A549 (cell line): ENCODE measurements at regions not wholly inside any gene's neighbourhood (a gene's known extent, or its start where the extent isn't known, plus 50 kb on each side); places are given as distances from the start of the nearest gene placed in this dataset.

Source experiments
- ATAC-seq, 2 experiments: fragments of 200-7000 bp in 1 of 2; fragments of >200 bp in 1 of 2; cut with Nextera tagmentation in 1 of 2; cut with Tn5 transposase in 1 of 2; 3 replicates each; pipeline versions ENCODE4 v1.8.0 to v1.9.1; 2018 to 2020; ENCODE audit warnings: mild to moderate bottlenecking in 1 of 2, moderate library complexity in 1 of 2
- CTCF ChIA-PET: fragments of 300-600 bp; sonication (Branson Sonifier 250); formaldehyde crosslinking; extraction: SDS; loops from one replicate; lab custom pipeline; 2021; ENCODE audit warnings: antibody characterized with exemption, inconsistent platforms; lab: Yijun Ruan, JAX
- POLR2A ChIA-PET: fragments of 350-600 bp; formaldehyde crosslinking; extraction: SDS; loops from one replicate; lab custom pipeline; 2021; ENCODE audit warnings: antibody characterized with exemption, inconsistent platforms; lab: Yijun Ruan, JAX
- DNase-seq, 2 experiments: peaks; one replicate each; pipeline versions ENCODE4 v3.0.0 to v3.0.0-alpha.2; 2011 to 2016; ENCODE audit warnings: low read depth in 1 of 2, low spot score in 1 of 2
- FAIRE-seq: peaks from 2 replicates; lab custom pipeline; 2011; peaks lifted over from hg19 to GRCh38; lab: Jason Lieb, UNC
- H3K27ac ChIP-seq, 2 experiments: fragments of >200 bp; sonication (Bioruptor Twin); formaldehyde crosslinking; 3 replicates each; pipeline ENCODE4 v1.5.1; 2016 to 2017
- H3K4me1 ChIP-seq: fragments of >200 bp; sonication (Bioruptor Twin); formaldehyde crosslinking; 3 replicates; pipeline ENCODE4 v1.6.1; 2016
- H3K4me2 ChIP-seq: fragments of >200 bp; sonication (Bioruptor Twin); formaldehyde crosslinking; 3 replicates; pipeline ENCODE4 v1.6.1; 2016
- H3K4me3 ChIP-seq: fragments of >200 bp; sonication (Bioruptor Twin); formaldehyde crosslinking; 3 replicates; pipeline ENCODE4 v1.5.1; 2016
- H3K9me3 ChIP-seq: fragments of >200 bp; sonication (Bioruptor Twin); formaldehyde crosslinking; 3 replicates; pipeline ENCODE4 v1.6.1; 2016
- CEBPB ChIP-seq, 2 experiments: fragments of >200 bp in 1 of 2; sonication (Bioruptor Twin) in 1 of 2; formaldehyde crosslinking in 1 of 2; IDR thresholded peaks; 2 replicates each; pipeline ENCODE4 v1.6.1; 2012 to 2016
- CHD2 ChIP-seq: fragments of 150-350 bp; IDR thresholded peaks from 2 replicates; pipeline ENCODE4 v1.6.1; 2014; ENCODE audit warnings: low read length; ENCODE audit not compliant: partially characterized antibody
- EHF ChIP-seq: fragments of 250-450 bp; sonication (Bioruptor Pico); IDR thresholded peaks from 2 replicates; pipeline ENCODE4 v1.5.0; 2020; ENCODE audit warnings: mild to moderate bottlenecking
- EHMT2 ChIP-seq: fragments of 200-600 bp; sonication (generic); IDR thresholded peaks from 2 replicates; pipeline ENCODE4 v1.6.1; 2016; ENCODE audit warnings: antibody characterized with exemption, low read depth, mild to moderate bottlenecking, moderate library complexity
- EP300 ChIP-seq, 2 experiments: fragments of >200 bp; sonication (Bioruptor Twin); formaldehyde crosslinking; IDR thresholded peaks; 2 replicates in 1 of 2; 3 replicates in 1 of 2; pipeline ENCODE4 v1.6.1; 2016 to 2017
- FOSL2 ChIP-seq, 2 experiments: fragments of 450-650 bp in 1 of 2; fragments of >200 bp in 1 of 2; sonication (Bioruptor Twin) in 1 of 2; formaldehyde crosslinking; IDR thresholded peaks; 2 replicates each; pipeline versions ENCODE4 v1.5.0 to v1.6.1; 2016 to 2020; ENCODE audit warnings: mild to moderate bottlenecking in 1 of 2, moderate library complexity in 1 of 2
- FOXS1 ChIP-seq: fragments of 250-450 bp; sonication (Bioruptor Pico); IDR thresholded peaks from 2 replicates; pipeline ENCODE4 v1.5.0; 2020; ENCODE audit warnings: mild to moderate bottlenecking, moderate library complexity
- GATA3 ChIP-seq: IDR thresholded peaks from 2 replicates; pipeline ENCODE4 v1.6.1; 2012; ENCODE audit warnings: borderline replicate concordance
- HOXB5 ChIP-seq: fragments of 250-450 bp; sonication (Bioruptor Pico); IDR thresholded peaks from 2 replicates; pipeline ENCODE4 v1.5.0; 2020; ENCODE audit warnings: mild to moderate bottlenecking, moderate library complexity
- JUN ChIP-seq, 2 experiments: fragments of >200 bp; sonication (Bioruptor Twin); formaldehyde crosslinking; IDR thresholded peaks; 2 replicates in 1 of 2; 3 replicates in 1 of 2; pipeline ENCODE4 v1.6.1; 2016 to 2017
- KDM1A ChIP-seq: fragments of 200-600 bp; sonication (generic); IDR thresholded peaks from 2 replicates; pipeline ENCODE4 v1.6.1; 2016; ENCODE audit warnings: low read depth, mild to moderate bottlenecking
- MAFK ChIP-seq: fragments of 450-650 bp; IDR thresholded peaks from 2 replicates; pipeline ENCODE4 v1.6.1; 2014; ENCODE audit not compliant: partially characterized antibody
- MYC ChIP-seq: IDR thresholded peaks from 2 replicates; pipeline ENCODE4 v1.6.1; 2012; ENCODE audit warnings: mild to moderate bottlenecking, inconsistent platforms, low read length, improper control_type of control experiment, borderline replicate concordance
- NPAS2 ChIP-seq: fragments of 250-450 bp; sonication (Bioruptor Pico); IDR thresholded peaks from 2 replicates; pipeline ENCODE4 v1.8.0; 2022; ENCODE audit warnings: mild to moderate bottlenecking, moderate library complexity, borderline replicate concordance
- PHF8 ChIP-seq: fragments of 200-600 bp; sonication (generic); IDR thresholded peaks from 2 replicates; pipeline ENCODE4 v1.6.1; 2016; ENCODE audit warnings: low read depth, mild to moderate bottlenecking, antibody characterized with exemption, moderate library complexity, borderline replicate concordance
- POLR2A ChIP-seq: IDR thresholded peaks from 2 replicates; pipeline ENCODE4 v1.6.1; 2012; ENCODE audit warnings: mild to moderate bottlenecking, low read length
- POLR2AphosphoS2 ChIP-seq: conservative IDR thresholded peaks from 2 replicates; pipeline ENCODE4 v1.6.1; 2012; ENCODE audit warnings: low read length, improper control_type of control experiment, inconsistent platforms
- RAD21 ChIP-seq, 2 experiments: fragments of >200 bp in 1 of 2; sonication (Bioruptor Twin) in 1 of 2; formaldehyde crosslinking in 1 of 2; IDR thresholded peaks in 1 of 2; conservative IDR thresholded peaks in 1 of 2; 2 replicates in 1 of 2; 3 replicates in 1 of 2; pipeline ENCODE4 v1.6.1; 2012 to 2018; ENCODE audit warnings: inconsistent platforms in 1 of 2
- RARB ChIP-seq: fragments of 250-450 bp; sonication (Bioruptor Pico); IDR thresholded peaks from 2 replicates; pipeline ENCODE4 v1.8.0; 2021; ENCODE audit warnings: mild to moderate bottlenecking, moderate library complexity
- RCOR1 ChIP-seq: fragments of 150-350 bp; IDR thresholded peaks from 2 replicates; pipeline ENCODE4 v1.6.1; 2014; ENCODE audit warnings: antibody characterized with exemption, low read length, low read depth
- RNF2 ChIP-seq: fragments of 200-600 bp; sonication (generic); IDR thresholded peaks from 2 replicates; pipeline ENCODE4 v1.6.1; 2016; ENCODE audit warnings: low read depth, mild to moderate bottlenecking, antibody characterized with exemption, moderate library complexity, borderline replicate concordance
- SREBF2 ChIP-seq: fragments of 450-650 bp; IDR thresholded peaks from 2 replicates; pipeline ENCODE4 v1.6.1; 2014; ENCODE audit warnings: mild to moderate bottlenecking, moderate library complexity
- TP53 ChIP-seq: fragments of 250-450 bp; sonication (Bioruptor Pico); IDR thresholded peaks from 2 replicates; pipeline ENCODE4 v1.5.0; 2021; ENCODE audit warnings: mild to moderate bottlenecking, moderate library complexity
- ZFP36 ChIP-seq: fragments of 450-650 bp; IDR thresholded peaks from 2 replicates; pipeline ENCODE4 v1.6.1; 2014; ENCODE audit warnings: borderline replicate concordance; ENCODE audit not compliant: partially characterized antibody
- ZNF302 ChIP-seq: fragments of 250-450 bp; sonication (Bioruptor Pico); IDR thresholded peaks from 2 replicates; pipeline ENCODE4 v1.9.0; 2021; ENCODE audit warnings: inconsistent platforms, mild to moderate bottlenecking, moderate library complexity
- ZSCAN20 ChIP-seq: fragments of 250-450 bp; sonication (Bioruptor Pico); IDR thresholded peaks from 2 replicates; pipeline ENCODE4 v1.8.0; 2022; ENCODE audit warnings: mild to moderate bottlenecking, moderate library complexity
- WGBS: methylation state at CpG from one replicate; pipeline ENCODE4 v1.1.6; 2017; ENCODE audit errors: missing lambda C conversion rate; 5-methylcytosine and 5-hydroxymethylcytosine counted together
- TF ChIP-seq, protein P1 (sequence below): fragments of >200 bp; sonication (Bioruptor Twin); formaldehyde crosslinking; IDR thresholded peaks from 2 replicates; pipeline ENCODE4 v1.6.1; 2016
- TF ChIP-seq, protein P2 (sequence below): fragments of >200 bp; sonication (Bioruptor Twin); formaldehyde crosslinking; IDR thresholded peaks from 3 replicates; pipeline ENCODE4 v1.6.1; 2016
- TF ChIP-seq, protein P3 (sequence below): fragments of >200 bp; sonication (Bioruptor Twin); formaldehyde crosslinking; IDR thresholded peaks from 3 replicates; pipeline ENCODE4 v1.5.1; 2016
- TF ChIP-seq, protein P4 (sequence below): fragments of 250-450 bp; sonication (Bioruptor Pico); IDR thresholded peaks from 2 replicates; pipeline ENCODE4 v1.5.0; 2021; ENCODE audit warnings: mild to moderate bottlenecking, moderate library complexity, borderline replicate concordance

DNA sequence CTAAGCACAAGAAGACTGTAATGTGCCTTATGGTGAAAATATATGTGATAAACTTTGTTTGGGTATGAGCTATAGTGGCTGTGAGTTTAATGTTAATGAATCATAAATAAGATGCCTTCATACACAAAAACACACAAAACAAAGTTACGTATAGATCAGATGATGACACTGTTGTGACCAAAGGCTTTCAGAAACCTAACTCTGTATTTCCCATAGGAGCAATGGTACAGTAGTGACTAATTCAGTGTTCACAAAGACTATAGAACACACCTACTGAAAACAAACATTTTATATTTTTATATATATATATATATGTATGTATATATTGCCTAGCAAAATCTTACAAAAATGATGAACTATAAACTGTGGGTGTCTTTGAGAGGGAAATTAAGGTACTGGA, 393.8 kb upstream of the DCN start:
- ChIA-PET CTCF (interaction anchor here (1.2 to 1.6 kb wide), 2 partner anchors 11 to 13 kb away, joined by 3 to 4 read pairs; no protein-coding TSS in a partner anchor), POLR2A (no interaction called here)
- Histone ChIP-seq H3K27ac (no peak overlapping the region), H3K4me2 (no peak overlapping the region), H3K4me3 (no peak overlapping the region), H3K9me3 (no peaks in the 10 kb centered on the region), H3K4me1 (0 out of 3 replicates have a peak, but pooled peaks cover 3% of the 10 kb centered on the region)
- TF ChIP-seq CEBPB (IDR thresholded peaks at IDR 0.05) (no peak), RNF2 (no peak), CHD2 (no peak), JUN (IDR thresholded peaks at IDR 0.05) (no peak), EP300 (IDR thresholded peaks at IDR 0.05) (no peak), MAFK (no peak), POLR2AphosphoS2 (no peak), POLR2A (no peak), ZFP36 (no peak), GATA3 (no peak), EHF (CRISPR knock-in tag) (no peak), FOXS1 (CRISPR knock-in tag) (no peak), RAD21 (conservative IDR thresholded peaks at IDR 0.05 in 1 of 2, IDR thresholded peaks at IDR 0.05 in 1 of 2) (no peak), ZSCAN20 (CRISPR knock-in tag) (no peak)
- TF ChIP-seq, protein P1, sequence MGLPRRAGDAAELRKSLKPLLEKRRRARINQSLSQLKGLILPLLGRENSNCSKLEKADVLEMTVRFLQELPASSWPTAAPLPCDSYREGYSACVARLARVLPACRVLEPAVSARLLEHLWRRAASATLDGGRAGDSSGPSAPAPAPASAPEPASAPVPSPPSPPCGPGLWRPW = no peak
- 97% methylated on average over 1 of the region's 1 CpG for WGBS
- FAIRE-seq = peak; percentile 76
- no peak for DNase-seq
- ATAC-seq = no peak

DNA sequence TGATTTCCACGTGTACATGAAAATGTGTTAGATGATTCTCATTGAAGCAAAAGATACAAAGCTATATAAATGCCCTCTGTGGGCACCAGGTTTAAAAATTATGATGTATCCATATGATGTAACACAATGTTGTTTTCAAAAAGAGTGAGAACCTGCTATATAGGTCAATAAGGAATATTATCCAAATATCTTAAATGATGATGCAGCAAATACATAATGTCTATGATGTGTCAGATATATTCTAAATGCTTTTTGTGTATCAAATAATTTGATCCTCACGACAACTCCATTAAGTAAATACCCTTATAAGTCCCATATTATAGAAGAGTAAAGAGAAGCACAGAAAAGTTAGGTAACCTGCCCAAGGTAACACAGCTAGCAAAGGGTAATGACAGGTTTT, 393.0 kb upstream of the DCN start:
- TF ChIP-seq RARB (CRISPR knock-in tag) (no peak), RCOR1 (no peak), RNF2 (no peak), KDM1A (no peak), TP53 (no peak), MAFK (peak; percentile 75)
- TF ChIP-seq, protein P2, sequence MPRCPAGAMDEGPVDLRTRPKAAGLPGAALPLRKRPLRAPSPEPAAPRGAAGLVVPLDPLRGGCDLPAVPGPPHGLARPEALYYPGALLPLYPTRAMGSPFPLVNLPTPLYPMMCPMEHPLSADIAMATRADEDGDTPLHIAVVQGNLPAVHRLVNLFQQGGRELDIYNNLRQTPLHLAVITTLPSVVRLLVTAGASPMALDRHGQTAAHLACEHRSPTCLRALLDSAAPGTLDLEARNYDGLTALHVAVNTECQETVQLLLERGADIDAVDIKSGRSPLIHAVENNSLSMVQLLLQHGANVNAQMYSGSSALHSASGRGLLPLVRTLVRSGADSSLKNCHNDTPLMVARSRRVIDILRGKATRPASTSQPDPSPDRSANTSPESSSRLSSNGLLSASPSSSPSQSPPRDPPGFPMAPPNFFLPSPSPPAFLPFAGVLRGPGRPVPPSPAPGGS = no peak
- Histone ChIP-seq H3K9me3 (no peaks in the 10 kb centered on the region), H3K4me2 (no peak overlapping the region), H3K4me1 (0 out of 3 replicates have a peak, but pooled peaks cover 3% of the 10 kb centered on the region), H3K27ac (no peak overlapping the region), H3K4me3 (no peak overlapping the region)
- ATAC-seq (no peak), DNase-seq (no peak), FAIRE-seq (no peak)
- 75% methylated on average over 2 of the region's 2 CpGs for WGBS
- ChIA-PET CTCF (interaction anchor here (0.9 to 1.6 kb wide), 3 partner anchors 9 to 12 kb away, joined by 3 to 4 read pairs (median 3); no protein-coding TSS in a partner anchor), POLR2A (interaction anchor here (1.5 kb wide), 1 partner anchor 570 kb away, joined by 5 read pairs; the partner anchor contains the start of gene BTG1)

DNA sequence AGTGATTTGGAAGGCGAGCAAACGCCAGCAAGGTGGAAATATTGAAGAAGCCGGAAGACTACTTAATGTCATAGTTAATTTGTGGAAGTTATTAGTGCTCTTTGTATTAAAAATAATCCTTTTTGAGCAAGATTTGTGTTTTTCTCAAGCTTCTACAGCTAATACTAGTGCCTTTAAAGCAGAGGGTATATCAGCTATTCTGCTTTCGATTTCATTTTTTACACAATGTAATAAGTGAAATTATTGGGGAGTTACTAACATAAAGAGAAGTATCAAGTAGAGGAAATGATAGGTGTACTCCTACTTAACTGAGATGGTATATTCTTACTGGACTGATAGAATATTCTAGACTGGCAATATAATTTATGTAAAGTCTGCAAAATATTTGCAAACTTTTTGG, 392.4 kb upstream of the DCN start:
- ChIA-PET POLR2A (interaction anchor here (1.5 kb wide), 1 partner anchor 571 kb away, joined by 5 read pairs; the partner anchor contains the start of gene BTG1), CTCF (interaction anchor here (0.9 to 1.6 kb wide), 2 partner anchors 10 to 11 kb away, joined by 3 to 4 read pairs; no protein-coding TSS in a partner anchor)
- Histone ChIP-seq H3K4me3 (no peak overlapping the region), H3K4me2 (0 out of 3 replicates have a peak overlapping the region, but pooled peaks have one; percentile 14), H3K27ac (no peak overlapping the region), H3K9me3 (no peaks in the 10 kb centered on the region), H3K4me1 (0 out of 3 replicates have a peak, but pooled peaks cover 3% of the 10 kb centered on the region)
- no peak for DNase-seq
- WGBS = 67% methylated on average over 4 of the region's 4 CpGs
- peak; percentile 46 for FAIRE-seq
- ATAC-seq = no peak
- TF ChIP-seq, protein P3, sequence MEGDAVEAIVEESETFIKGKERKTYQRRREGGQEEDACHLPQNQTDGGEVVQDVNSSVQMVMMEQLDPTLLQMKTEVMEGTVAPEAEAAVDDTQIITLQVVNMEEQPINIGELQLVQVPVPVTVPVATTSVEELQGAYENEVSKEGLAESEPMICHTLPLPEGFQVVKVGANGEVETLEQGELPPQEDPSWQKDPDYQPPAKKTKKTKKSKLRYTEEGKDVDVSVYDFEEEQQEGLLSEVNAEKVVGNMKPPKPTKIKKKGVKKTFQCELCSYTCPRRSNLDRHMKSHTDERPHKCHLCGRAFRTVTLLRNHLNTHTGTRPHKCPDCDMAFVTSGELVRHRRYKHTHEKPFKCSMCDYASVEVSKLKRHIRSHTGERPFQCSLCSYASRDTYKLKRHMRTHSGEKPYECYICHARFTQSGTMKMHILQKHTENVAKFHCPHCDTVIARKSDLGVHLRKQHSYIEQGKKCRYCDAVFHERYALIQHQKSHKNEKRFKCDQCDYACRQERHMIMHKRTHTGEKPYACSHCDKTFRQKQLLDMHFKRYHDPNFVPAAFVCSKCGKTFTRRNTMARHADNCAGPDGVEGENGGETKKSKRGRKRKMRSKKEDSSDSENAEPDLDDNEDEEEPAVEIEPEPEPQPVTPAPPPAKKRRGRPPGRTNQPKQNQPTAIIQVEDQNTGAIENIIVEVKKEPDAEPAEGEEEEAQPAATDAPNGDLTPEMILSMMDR = no peak
- TF ChIP-seq ZSCAN20 (CRISPR knock-in tag) = no peak
- TF ChIP-seq PHF8 = no peak
- TF ChIP-seq ZNF302 (CRISPR knock-in tag) = no peak
- no peak for TF ChIP-seq NPAS2 (CRISPR knock-in tag)
- TF ChIP-seq SREBF2 = no peak
- TF ChIP-seq HOXB5 (CRISPR knock-in tag) = no peak
- TF ChIP-seq RAD21 (conservative IDR thresholded peaks at IDR 0.05 in 1 of 2, IDR thresholded peaks at IDR 0.05 in 1 of 2) = no peak
- no peak for TF ChIP-seq EHMT2
- TF ChIP-seq MYC = no peak
- TF ChIP-seq, protein P4, sequence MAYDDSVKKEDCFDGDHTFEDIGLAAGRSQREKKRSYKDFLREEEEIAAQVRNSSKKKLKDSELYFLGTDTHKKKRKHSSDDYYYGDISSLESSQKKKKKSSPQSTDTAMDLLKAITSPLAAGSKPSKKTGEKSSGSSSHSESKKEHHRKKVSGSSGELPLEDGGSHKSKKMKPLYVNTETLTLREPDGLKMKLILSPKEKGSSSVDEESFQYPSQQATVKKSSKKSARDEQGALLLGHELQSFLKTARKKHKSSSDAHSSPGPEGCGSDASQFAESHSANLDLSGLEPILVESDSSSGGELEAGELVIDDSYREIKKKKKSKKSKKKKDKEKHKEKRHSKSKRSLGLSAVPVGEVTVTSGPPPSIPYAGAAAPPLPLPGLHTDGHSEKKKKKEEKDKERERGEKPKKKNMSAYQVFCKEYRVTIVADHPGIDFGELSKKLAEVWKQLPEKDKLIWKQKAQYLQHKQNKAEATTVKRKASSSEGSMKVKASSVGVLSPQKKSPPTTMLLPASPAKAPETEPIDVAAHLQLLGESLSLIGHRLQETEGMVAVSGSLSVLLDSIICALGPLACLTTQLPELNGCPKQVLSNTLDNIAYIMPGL = no peak
- no peak for TF ChIP-seq JUN (IDR thresholded peaks at IDR 0.05)
- no peak for TF ChIP-seq FOSL2 (IDR thresholded peaks at IDR 0.05)
- TF ChIP-seq FOSL2 (CRISPR knock-in tag; IDR thresholded peaks at IDR 0.05) = no peak
